Mesenchymal stem cell (in vitro differentiated cells and primary cell): ENCODE measurements at regions not wholly inside any gene's neighbourhood (a gene's known extent, or its start where the extent isn't known, plus 50 kb on each side); places are given as distances from the start of the nearest gene placed in this dataset.

Experiments used
- DNase-seq: peaks from one replicate; pipeline ENCODE4 v3.0.0-alpha.2; 2013
- H2AFZ ChIP-seq: one replicate; pipeline ENCODE4 v1.6.1; 2013; ENCODE audit warnings: low read depth, mild to moderate bottlenecking, control low read depth, inconsistent platforms, low read length, moderate library complexity
- H2AK5ac ChIP-seq: 2 replicates; pipeline ENCODE4 v1.6.1; 2013; ENCODE audit warnings: low read length, moderate library complexity, mild to moderate bottlenecking, inconsistent platforms; ENCODE audit not compliant: severe bottlenecking
- H2BK120ac ChIP-seq: one replicate; pipeline ENCODE4 v1.6.1; 2013; ENCODE audit warnings: low read depth, mild to moderate bottlenecking, inconsistent platforms, low read length, moderate library complexity
- H2BK12ac ChIP-seq, 2 experiments: one replicate each; pipeline ENCODE4 v1.6.1; 2013; ENCODE audit warnings: inconsistent platforms in 2 of 2, low read length in 2 of 2, mild to moderate bottlenecking in 2 of 2, moderate library complexity in 2 of 2, control low read depth in 1 of 2
- H2BK15ac ChIP-seq: one replicate; pipeline ENCODE4 v1.6.1; 2013; ENCODE audit warnings: mild to moderate bottlenecking, low read depth, inconsistent platforms; ENCODE audit not compliant: poor library complexity, severe bottlenecking
- H2BK5ac ChIP-seq: 2 replicates; pipeline ENCODE4 v1.6.1; 2013; ENCODE audit warnings: low read depth, mild to moderate bottlenecking, low read length, control low read depth, inconsistent platforms; ENCODE audit not compliant: poor library complexity, severe bottlenecking
- H3K14ac ChIP-seq, 2 experiments: one replicate each; pipeline ENCODE4 v1.6.1; 2013; ENCODE audit warnings: inconsistent platforms in 2 of 2, low read length in 2 of 2, control low read depth in 1 of 2, mild to moderate bottlenecking in 1 of 2, moderate library complexity in 1 of 2
- H3K18ac ChIP-seq, 2 experiments: one replicate each; pipeline ENCODE4 v1.6.1; 2013; ENCODE audit warnings: inconsistent platforms in 2 of 2, low read length in 2 of 2, control low read depth in 1 of 2, low read depth in 1 of 2, mild to moderate bottlenecking in 1 of 2
- H3K23ac ChIP-seq, 2 experiments: one replicate each; pipeline ENCODE4 v1.6.1; 2013; ENCODE audit warnings: inconsistent platforms in 2 of 2, low read length in 2 of 2, mild to moderate bottlenecking in 2 of 2, moderate library complexity in 2 of 2, control low read depth in 1 of 2
- H3K27ac ChIP-seq: 2 replicates; pipeline ENCODE4 v1.5.1; 2013; ENCODE audit warnings: mild to moderate bottlenecking, moderate library complexity, low read length, control low read depth, inconsistent platforms; ENCODE audit not compliant: poor library complexity, severe bottlenecking
- H3K27me3 ChIP-seq, 2 experiments: 2 replicates each; pipeline versions ENCODE4 v1.6.1 to v1.7.0; 2013; ENCODE audit warnings: low read length in 2 of 2, mild to moderate bottlenecking in 2 of 2, moderate library complexity in 2 of 2, control low read depth in 1 of 2, inconsistent platforms in 1 of 2; ENCODE audit not compliant: control insufficient read depth in 1 of 2, insufficient read depth in 1 of 2
- H3K36me3 ChIP-seq, 2 experiments: 2 replicates each; pipeline versions ENCODE4 v1.6.1 to v1.7.0; 2013; ENCODE audit warnings: low read length in 2 of 2, control low read depth in 1 of 2, inconsistent platforms in 1 of 2, low read depth in 1 of 2, mild to moderate bottlenecking in 1 of 2; ENCODE audit not compliant: insufficient read depth in 2 of 2, control insufficient read depth in 1 of 2
- H3K4ac ChIP-seq, 2 experiments: one replicate each; pipeline ENCODE4 v1.6.1; 2013; ENCODE audit warnings: inconsistent platforms in 2 of 2, low read length in 2 of 2, mild to moderate bottlenecking in 2 of 2, moderate library complexity in 2 of 2, control low read depth in 1 of 2, low read depth in 1 of 2
- H3K4me1 ChIP-seq: 2 replicates; pipeline ENCODE4 v1.6.1; 2013; ENCODE audit warnings: low read depth, low read length, control low read depth; ENCODE audit not compliant: control insufficient read depth, insufficient read depth
- H3K4me2 ChIP-seq: 2 replicates; pipeline ENCODE4 v1.6.1; 2013; ENCODE audit warnings: low read length, mild to moderate bottlenecking, inconsistent platforms; ENCODE audit not compliant: poor library complexity, severe bottlenecking
- H3K4me3 ChIP-seq, 2 experiments: 2 replicates each; pipeline versions ENCODE4 v1.5.1 to v1.7.0; 2013; ENCODE audit warnings: low read length in 2 of 2, mild to moderate bottlenecking in 2 of 2, control low read depth in 1 of 2, low read depth in 1 of 2; ENCODE audit not compliant: insufficient read depth in 1 of 2
- H3K79me1 ChIP-seq: replicated peaks from 2 replicates; pipeline ENCODE4 v1.6.1; 2013; ENCODE audit warnings: mild to moderate bottlenecking, control low read depth, low read length, inconsistent platforms; ENCODE audit not compliant: poor library complexity, severe bottlenecking
- H3K9ac ChIP-seq: 2 replicates; pipeline ENCODE4 v1.7.0; 2013; ENCODE audit warnings: mild to moderate bottlenecking, low read length, moderate library complexity
- H3K9me3 ChIP-seq: 2 replicates; pipeline ENCODE4 v1.7.0; 2013; ENCODE audit warnings: mild to moderate bottlenecking, low read length; ENCODE audit not compliant: control insufficient read depth
- H4K8ac ChIP-seq: one replicate; pipeline ENCODE4 v1.6.1; 2013; ENCODE audit warnings: inconsistent platforms, mild to moderate bottlenecking, low read length, moderate library complexity
- H4K91ac ChIP-seq: one replicate; pipeline ENCODE4 v1.6.1; 2013; ENCODE audit warnings: mild to moderate bottlenecking, low read length, inconsistent platforms
- WGBS: methylation state at CpG from one replicate; pipeline ENCODE4 v1.1.7; 2013; ENCODE audit warnings: mixed read lengths; 5-methylcytosine and 5-hydroxymethylcytosine counted together

DNA sequence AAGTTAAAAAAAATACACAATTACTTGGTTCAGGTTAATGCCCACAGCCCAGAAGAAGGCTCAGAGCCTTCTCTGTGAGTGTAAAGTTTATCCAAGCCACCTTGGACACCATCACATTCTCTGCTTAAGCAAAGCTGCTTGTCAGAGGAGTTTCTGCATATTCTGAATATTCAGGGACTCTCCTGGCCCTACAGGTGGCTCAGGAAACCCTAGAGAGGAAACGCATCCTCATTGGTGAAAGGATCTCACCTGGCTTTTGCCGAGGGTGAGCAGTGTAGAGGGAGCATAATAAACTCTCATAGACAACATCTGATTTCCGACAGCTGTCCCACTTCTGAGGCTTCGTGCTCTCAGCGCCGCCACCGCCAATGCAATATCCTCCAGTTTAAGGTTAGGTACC lies 239.9 kb upstream of the TSHZ3 start:
- Histone ChIP-seq H3K14ac (no peak overlapping the region), H3K27ac (no peak overlapping the region)
- 86% methylated on average over 7 of the region's 7 CpGs for WGBS

DNA sequence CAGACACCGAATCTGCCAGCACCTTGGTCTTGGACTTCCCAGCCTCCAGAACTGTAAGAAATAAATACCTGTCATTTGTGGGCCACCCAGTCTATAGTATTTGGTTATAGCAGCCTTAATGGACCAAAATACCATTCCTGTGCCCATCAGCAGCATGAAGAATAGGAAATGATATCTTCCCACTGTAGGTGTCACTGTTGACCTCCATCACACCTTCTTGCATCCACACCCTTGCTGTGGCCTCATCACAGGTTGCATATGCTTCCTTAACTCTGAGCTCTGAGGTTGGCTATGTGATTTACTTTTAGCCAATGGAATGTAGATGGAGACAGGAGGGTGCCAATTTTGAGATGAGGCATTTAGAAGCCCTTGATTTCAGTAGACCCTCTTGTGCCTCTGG lies 242.0 kb upstream of the TSHZ3 start:
- Histone ChIP-seq H3K79me1 (no peaks in the 10 kb centered on the region), H2BK15ac (no peak overlapping the region), H3K4me1 (no peaks in the 10 kb centered on the region), H3K9me3 (no peaks in the 10 kb centered on the region), H4K8ac (no peak overlapping the region), H3K27ac (no peak overlapping the region), H2AK5ac (no peak overlapping the region), H3K14ac (no peak overlapping the region), H3K4me3 (no peak overlapping the region), H2BK5ac (no peak overlapping the region), H3K27me3 (peaks cover 0 to 5% of the 10 kb centered on the region in 2 experiments), H3K36me3 (no peaks in the 10 kb centered on the region), H2BK12ac (no peak overlapping the region), H3K18ac (peak overlapping the region; percentile 5 to 17), H3K23ac (no peak overlapping the region), H2BK120ac (no peak overlapping the region), H2AFZ (no peak overlapping the region), H4K91ac (peak overlapping the region; percentile 65), H3K9ac (no peak overlapping the region), H3K4me2 (no peak overlapping the region), H3K4ac (no peak overlapping the region)
- 100% methylated on average over 1 of the region's 1 CpG for WGBS
- DNase-seq, result no peak

More for the DNA sequence above, 239.9 kb upstream of the TSHZ3 start:
- Histone ChIP-seq H3K36me3 (no peaks in the 10 kb centered on the region), H3K18ac (no peak overlapping the region), H3K4me3 (no peak overlapping the region), H3K4me1 (no peaks in the 10 kb centered on the region), H4K91ac (no peak overlapping the region), H3K9ac (no peak overlapping the region), H2BK12ac (peak overlapping the region in 1 of 2 experiments; percentile 12), H3K4me2 (no peak overlapping the region), H2AK5ac (no peak overlapping the region), H3K27me3 (peaks cover 0 to 5% of the 10 kb centered on the region in 2 experiments), H2AFZ (no peak overlapping the region), H4K8ac (no peak overlapping the region), H2BK15ac (no peak overlapping the region), H2BK120ac (peak overlapping the region; percentile 22), H2BK5ac (no peak overlapping the region), H3K4ac (peak overlapping the region in 1 of 2 experiments; percentile 7), H3K9me3 (no peaks in the 10 kb centered on the region), H3K79me1 (no peaks in the 10 kb centered on the region), H3K23ac (no peak overlapping the region)
- DNase-seq, result no peak

DNA sequence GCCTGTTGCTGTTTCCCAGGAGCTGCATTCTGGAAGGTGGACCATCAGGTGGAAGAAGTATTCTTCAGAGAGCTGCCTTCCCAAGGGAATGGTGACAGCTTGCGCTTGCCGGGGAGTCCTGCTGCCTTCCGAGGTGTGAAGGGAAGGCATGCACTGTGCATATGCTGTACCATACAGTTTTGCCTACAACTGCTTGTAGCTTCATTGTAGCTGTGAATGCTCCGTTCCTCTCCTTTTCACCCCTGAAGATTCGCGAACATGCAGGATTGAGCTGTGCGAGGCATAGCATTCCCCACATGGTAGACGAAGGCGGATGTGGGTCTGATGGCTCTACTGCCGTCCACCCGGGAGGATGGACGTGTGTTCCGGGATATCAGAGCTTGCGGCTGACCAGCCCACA lies 243.2 kb upstream of the TSHZ3 start:
- Histone ChIP-seq H3K27ac (no peak overlapping the region), H3K27me3 (peaks cover 0 to 5% of the 10 kb centered on the region in 2 experiments), H2BK120ac (no peak overlapping the region), H2BK5ac (no peak overlapping the region), H2BK12ac (peak overlapping the region; percentile 12 to 90), H3K18ac (peak overlapping the region in 1 of 2 experiments; percentile 38), H4K91ac (peak overlapping the region; percentile 84), H3K4me3 (no peak overlapping the region), H3K36me3 (no peaks in the 10 kb centered on the region), H3K79me1 (no peaks in the 10 kb centered on the region), H3K14ac (peak overlapping the region in 1 of 2 experiments; percentile 71), H3K9ac (no peak overlapping the region), H2BK15ac (peak overlapping the region; percentile 79), H3K23ac (peak overlapping the region in 1 of 2 experiments; percentile 55), H2AK5ac (no peak overlapping the region), H3K4me1 (no peaks in the 10 kb centered on the region), H2AFZ (no peak overlapping the region), H3K4me2 (no peak overlapping the region), H3K4ac (peak overlapping the region in 1 of 2 experiments; percentile 13), H4K8ac (peak overlapping the region; percentile 75), H3K9me3 (no peaks in the 10 kb centered on the region)
- 95% methylated on average over 14 of the region's 14 CpGs for WGBS
- no peak for DNase-seq

- H3K23ac ChIP-seq, result no peak overlapping the region
- no peak overlapping the region for H2BK120ac ChIP-seq
- H3K4me2 ChIP-seq, result no peak overlapping the region
- H3K79me1 ChIP-seq, result no peaks in the 10 kb centered on the region
- H3K4me1 ChIP-seq, result no peaks in the 10 kb centered on the region
- no peak overlapping the region for H3K27ac ChIP-seq
- no peak for DNase-seq
- H2AFZ ChIP-seq, result no peak overlapping the region
- H2BK12ac ChIP-seq, result no peak overlapping the region
- H3K4me3 ChIP-seq, result no peak overlapping the region
- H3K14ac ChIP-seq, result no peak overlapping the region
- H4K91ac ChIP-seq, result no peak overlapping the region
- no peak overlapping the region for H2BK5ac ChIP-seq
- no peak overlapping the region for H3K9ac ChIP-seq
- H3K27me3 ChIP-seq, result peaks cover 0 to 5% of the 10 kb centered on the region in 2 experiments
- H3K4ac ChIP-seq, result no peak overlapping the region
- H2BK15ac ChIP-seq, result no peak overlapping the region
- no peak overlapping the region for H2AK5ac ChIP-seq
- H3K36me3 ChIP-seq, result no peaks in the 10 kb centered on the region
- H3K9me3 ChIP-seq, result no peaks in the 10 kb centered on the region
- whole genome bisulfite sequencing, result 82% methylated on average over 5 of the region's 6 CpGs
- no peak overlapping the region for H3K18ac ChIP-seq
- H4K8ac ChIP-seq, result no peak overlapping the region
Observed at GRCh38 chr19:31594701-31595100, 245.5 kb upstream of the TSHZ3 start.
